GM12864 (cell line): ENCODE measurements at regions not wholly inside any gene's neighbourhood (a gene's known extent, or its start where the extent isn't known, plus 50 kb on each side); places are given as distances from the start of the nearest gene placed in this dataset.

Experiments used
- DNase-seq: peaks from one replicate; pipeline ENCODE4 v3.0.0-alpha.2; 2011; ENCODE audit warnings: low read depth
- H3K4me3 ChIP-seq: 2 replicates; pipeline ENCODE4 v1.5.1; 2011; ENCODE audit warnings: mild to moderate bottlenecking, low read depth, low read length, control low read depth
- CTCF ChIP-seq: IDR thresholded peaks from 2 replicates; pipeline ENCODE4 v1.5.1; 2011; ENCODE audit warnings: low read depth, mild to moderate bottlenecking, moderate library complexity, low read length, control low read depth, inconsistent platforms; ENCODE audit errors: missing control alignments

GRCh38 chr7:68689087-68689433, 909.2 kb upstream of the AUTS2 start:
- no peak for TF ChIP-seq CTCF
- H3K4me3 ChIP-seq: no peak overlapping the region
- no peak for DNase-seq

- no peak overlapping the region for H3K4me3 ChIP-seq
- no peak for DNase-seq
- TF ChIP-seq CTCF: no peak
These were observed 906.7 kb upstream of the AUTS2 start for GRCh38 chr7:68691261-68692216.

- no peak for DNase-seq
- TF ChIP-seq CTCF: no peak
- H3K4me3 ChIP-seq: no peak overlapping the region
These were observed 905.8 kb upstream of the AUTS2 start for GRCh38 chr7:68692511-68692910.

GRCh38 chr7:68694656-68695055, 903.6 kb upstream of the AUTS2 start:
- no peak for TF ChIP-seq CTCF
- H3K4me3 ChIP-seq: no peak overlapping the region

GRCh38 chr7:68697796-68698280, 900.4 kb upstream of the AUTS2 start:
- no peak overlapping the region for H3K4me3 ChIP-seq
- no peak for DNase-seq
- TF ChIP-seq CTCF: no peak

More at GRCh38 chr7:68694656-68695055, 903.6 kb upstream of the AUTS2 start:
- DNase-seq: no peak

GRCh38 chr7:68699090-68699711, 899.1 kb upstream of the AUTS2 start:
- no peak overlapping the region for H3K4me3 ChIP-seq
- no peak for TF ChIP-seq CTCF
- no peak for DNase-seq
